SU-DHL-6 (cell line): ENCODE measurements at regions not wholly inside any gene's neighbourhood (a gene's known extent, or its start where the extent isn't known, plus 50 kb on each side); places are given as distances from the start of the nearest gene placed in this dataset.

Source experiments
- H2AFZ ChIP-seq: fragments of 200-600 bp; sonication (generic); 2 replicates; pipeline ENCODE4 v1.6.1; 2014; ENCODE audit warnings: low read depth, mild to moderate bottlenecking, moderate library complexity, mixed read lengths, antibody characterized with exemption, low read length; ENCODE audit not compliant: severe bottlenecking
- H3F3A ChIP-seq: fragments of 200-600 bp; shearing (Covaris generic); 2 replicates; pipeline ENCODE4 v1.6.0; 2016; ENCODE audit warnings: antibody characterized with exemption, mild to moderate bottlenecking; ENCODE audit not compliant: insufficient read depth
- H3K27ac ChIP-seq: fragments of 200-600 bp; sonication (generic); 2 replicates; pipeline ENCODE4 v1.5.1; 2016; ENCODE audit warnings: low read depth, mild to moderate bottlenecking, low read length, moderate library complexity, mixed read lengths
- H3K27me3 ChIP-seq: fragments of 200-600 bp; sonication (generic), shearing (Covaris generic); 2 replicates; pipeline ENCODE4 v1.6.0; 2014; ENCODE audit warnings: mild to moderate bottlenecking, low read length
- H3K36me3 ChIP-seq: fragments of 200-600 bp; sonication (generic); 2 replicates; pipeline ENCODE4 v1.6.1; 2014; ENCODE audit warnings: mild to moderate bottlenecking, low read length, mixed read lengths
- H3K4me2 ChIP-seq: fragments of 300-600, 200-600 bp; shearing (Covaris generic), sonication (generic); 2 replicates; pipeline ENCODE4 v1.6.0; 2014; ENCODE audit warnings: low read length, low read depth, mild to moderate bottlenecking; ENCODE audit not compliant: poor library complexity, severe bottlenecking
- H3K4me3 ChIP-seq: fragments of 200-600 bp; sonication (generic); 2 replicates; pipeline ENCODE4 v1.5.1; 2014; ENCODE audit warnings: antibody characterized with exemption, low read length, mild to moderate bottlenecking, mixed read lengths; ENCODE audit not compliant: insufficient read depth, poor library complexity, severe bottlenecking
- H3K79me2 ChIP-seq: fragments of 200-600 bp; sonication (generic); 2 replicates; pipeline ENCODE4 v1.6.1; 2014; ENCODE audit warnings: mild to moderate bottlenecking, low read length, moderate library complexity; ENCODE audit not compliant: insufficient read depth
- H3K9ac ChIP-seq: fragments of 200-600 bp; sonication (generic); 2 replicates; pipeline ENCODE4 v1.7.0; 2014; ENCODE audit warnings: mild to moderate bottlenecking, low read length
- H3K9me2 ChIP-seq: fragments of 200-600 bp; sonication (generic); replicated peaks from 2 replicates; pipeline ENCODE4 v1.6.1; 2014; ENCODE audit warnings: low read length; ENCODE audit not compliant: insufficient read depth
- H3K9me3 ChIP-seq: fragments of 200-600 bp; sonication (generic); 2 replicates; pipeline ENCODE4 v1.6.1; 2014; ENCODE audit warnings: low read length, mixed read lengths; ENCODE audit not compliant: insufficient read depth
- H4K20me1 ChIP-seq: fragments of 200-600 bp; sonication (generic); 2 replicates; pipeline ENCODE4 v1.6.1; 2014; ENCODE audit warnings: low read depth, mild to moderate bottlenecking, antibody characterized with exemption, low read length, moderate library complexity, mixed read lengths
- CTCF ChIP-seq: fragments of 200-600 bp; sonication (generic); IDR thresholded peaks from one replicate; pipeline ENCODE4 v1.5.1; 2017; ENCODE audit warnings: antibody characterized with exemption, mild to moderate bottlenecking, low read length, moderate library complexity; ENCODE audit not compliant: insufficient read depth, poor library complexity, severe bottlenecking
- EZH2phosphoT487 ChIP-seq: fragments of 200-600 bp; sonication (generic), shearing (Covaris generic); conservative IDR thresholded peaks from 2 replicates; pipeline ENCODE4 v1.6.1; 2018; ENCODE audit warnings: mild to moderate bottlenecking, antibody characterized with exemption, low read length, moderate library complexity, mixed read lengths

- H3K9me3 ChIP-seq: no peaks in the 10 kb centered on the region
- no peak for TF ChIP-seq EZH2phosphoT487
- no peak for TF ChIP-seq CTCF
- no peak overlapping the region for H3K27ac ChIP-seq
- H3K79me2 ChIP-seq: no peaks in the 10 kb centered on the region
- no peak overlapping the region for H3K4me2 ChIP-seq
- H2AFZ ChIP-seq: no peak overlapping the region
- no peak overlapping the region for H3K9ac ChIP-seq
- no peaks in the 10 kb centered on the region for H3K27me3 ChIP-seq
- no peaks in the 10 kb centered on the region for H3F3A ChIP-seq
- no peaks in the 10 kb centered on the region for H4K20me1 ChIP-seq
- no peaks in the 10 kb centered on the region for H3K36me3 ChIP-seq
- H3K9me2 ChIP-seq: no peaks in the 10 kb centered on the region
- no peak overlapping the region for H3K4me3 ChIP-seq
Measured at GRCh38 chr22:26974914-26975803, 317.8 kb downstream of the MIAT start.

DNA sequence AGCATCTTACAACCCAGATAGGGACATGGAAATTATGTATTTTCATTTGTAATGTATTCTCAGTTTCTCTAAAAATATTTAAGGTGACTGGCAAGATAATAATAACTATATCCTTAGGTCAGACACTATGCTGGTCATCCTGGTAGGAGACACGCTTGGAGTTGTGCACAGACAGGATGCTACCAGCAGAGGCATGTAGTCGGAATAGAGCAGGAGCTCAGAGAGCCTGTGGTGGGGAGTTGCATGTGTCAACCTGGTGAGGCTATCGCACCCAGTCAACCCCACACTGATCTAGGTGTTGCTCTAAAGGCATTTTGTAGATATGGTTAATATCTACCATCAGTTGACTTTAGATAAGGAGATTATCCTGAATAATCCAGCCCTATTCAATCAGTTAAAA is 318.5 kb downstream of the MIAT start:
- no peaks in the 10 kb centered on the region for H3F3A ChIP-seq
- H3K9me2 ChIP-seq: no peaks in the 10 kb centered on the region
- no peaks in the 10 kb centered on the region for H3K27me3 ChIP-seq
- H4K20me1 ChIP-seq: no peaks in the 10 kb centered on the region
- no peaks in the 10 kb centered on the region for H3K9me3 ChIP-seq
- TF ChIP-seq CTCF (no peak), EZH2phosphoT487 (no peak)
- no peak overlapping the region for H3K9ac ChIP-seq
- H2AFZ ChIP-seq: no peak overlapping the region
- no peaks in the 10 kb centered on the region for H3K36me3 ChIP-seq
- no peak overlapping the region for H3K27ac ChIP-seq
- no peak overlapping the region for H3K4me2 ChIP-seq
- no peaks in the 10 kb centered on the region for H3K79me2 ChIP-seq
- no peak overlapping the region for H3K4me3 ChIP-seq

- no peaks in the 10 kb centered on the region for H3K9me2 ChIP-seq
- H3K9me3 ChIP-seq: no peaks in the 10 kb centered on the region
- H2AFZ ChIP-seq: no peak overlapping the region
- H3F3A ChIP-seq: no peaks in the 10 kb centered on the region
- H4K20me1 ChIP-seq: no peaks in the 10 kb centered on the region
- no peak overlapping the region for H3K4me3 ChIP-seq
- no peak overlapping the region for H3K4me2 ChIP-seq
- H3K9ac ChIP-seq: no peak overlapping the region
- no peak overlapping the region for H3K27ac ChIP-seq
- no peaks in the 10 kb centered on the region for H3K79me2 ChIP-seq
- no peaks in the 10 kb centered on the region for H3K27me3 ChIP-seq
- no peaks in the 10 kb centered on the region for H3K36me3 ChIP-seq
- TF ChIP-seq CTCF: no peak
- no peak for TF ChIP-seq EZH2phosphoT487
Measured at GRCh38 chr22:26977741-26978376, 320.5 kb downstream of the MIAT start.
